Esophagus squamous epithelium (tissue), 4 donors: ENCODE measurements at regions not wholly inside any gene's neighbourhood (a gene's known extent, or its start where the extent isn't known, plus 50 kb on each side); places are given as distances from the start of the nearest gene placed in this dataset.

Experiments used
- POLR2A ChIP-seq, 4 donors: fragments of 450-650 bp; IDR thresholded peaks; one replicate each; pipeline ENCODE4 v1.6.1; 2017; ENCODE audit warnings: antibody characterized with exemption in 4 of 4, mild to moderate bottlenecking in 4 of 4, moderate library complexity in 3 of 4
- TF ChIP-seq, protein P1 (sequence below), 6 experiments: fragments of 450-650 bp in 4 of 6; fragments of 200-600 bp in 2 of 6; sonication (generic) in 2 of 6; IDR thresholded peaks; one replicate each; pipeline ENCODE4 v1.5.1; 2016 to 2019; ENCODE audit warnings: antibody characterized with exemption in 6 of 6, mild to moderate bottlenecking in 4 of 6, moderate library complexity in 4 of 6

DNA sequence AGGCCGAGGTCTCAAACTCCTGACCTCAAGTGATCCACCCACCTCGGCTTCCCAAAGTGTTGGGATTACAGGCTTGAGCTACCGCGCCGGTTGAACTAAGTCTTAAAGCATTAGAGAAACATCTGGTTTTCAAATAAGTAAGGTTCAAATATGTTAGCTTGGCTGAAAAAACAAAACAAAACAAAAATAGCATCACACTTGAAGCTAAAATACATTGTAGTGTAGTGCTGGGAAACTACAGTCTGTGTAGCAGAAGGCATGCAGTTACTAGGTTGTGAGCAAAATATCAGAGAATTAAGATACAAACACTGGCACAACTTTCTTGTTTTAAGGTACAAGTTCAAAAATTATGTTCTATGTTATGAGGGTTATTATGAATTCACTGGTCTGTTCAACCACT is 224.8 kb upstream of the CHORDC1 start:
- TF ChIP-seq, protein P1, sequence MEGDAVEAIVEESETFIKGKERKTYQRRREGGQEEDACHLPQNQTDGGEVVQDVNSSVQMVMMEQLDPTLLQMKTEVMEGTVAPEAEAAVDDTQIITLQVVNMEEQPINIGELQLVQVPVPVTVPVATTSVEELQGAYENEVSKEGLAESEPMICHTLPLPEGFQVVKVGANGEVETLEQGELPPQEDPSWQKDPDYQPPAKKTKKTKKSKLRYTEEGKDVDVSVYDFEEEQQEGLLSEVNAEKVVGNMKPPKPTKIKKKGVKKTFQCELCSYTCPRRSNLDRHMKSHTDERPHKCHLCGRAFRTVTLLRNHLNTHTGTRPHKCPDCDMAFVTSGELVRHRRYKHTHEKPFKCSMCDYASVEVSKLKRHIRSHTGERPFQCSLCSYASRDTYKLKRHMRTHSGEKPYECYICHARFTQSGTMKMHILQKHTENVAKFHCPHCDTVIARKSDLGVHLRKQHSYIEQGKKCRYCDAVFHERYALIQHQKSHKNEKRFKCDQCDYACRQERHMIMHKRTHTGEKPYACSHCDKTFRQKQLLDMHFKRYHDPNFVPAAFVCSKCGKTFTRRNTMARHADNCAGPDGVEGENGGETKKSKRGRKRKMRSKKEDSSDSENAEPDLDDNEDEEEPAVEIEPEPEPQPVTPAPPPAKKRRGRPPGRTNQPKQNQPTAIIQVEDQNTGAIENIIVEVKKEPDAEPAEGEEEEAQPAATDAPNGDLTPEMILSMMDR (IDR thresholded peaks at IDR 0.05) = no peak
- TF ChIP-seq POLR2A (IDR thresholded peaks at IDR 0.05) = no peak
